EH (cell line): ENCODE measurements at regions not wholly inside any gene's neighbourhood (a gene's known extent, or its start where the extent isn't known, plus 50 kb on each side); places are given as distances from the start of the nearest gene placed in this dataset.
A peak's percentile ranks its signal among the peaks of the same experiment; 100 is the strongest.
"Not testable (repeated sequence)": the region's sequence is repeated elsewhere in the genome, so short reads cannot be mapped to it uniquely, and the experiment has no call there.

Source experiments
- DNase-seq: peaks from one replicate; pipeline ENCODE4 v3.0.0-alpha.2; 2015; ENCODE audit warnings: low read depth

GRCh38 chr16:72729552-72729951 lies 318.4 kb downstream of the ZFHX3 start:
- not testable (repeated sequence) for DNase-seq

- DNase-seq, result no peak
Observed at GRCh38 chr16:72728516-72728915, 319.4 kb downstream of the ZFHX3 start.

GRCh38 chr16:72727565-72727964 lies 320.4 kb downstream of the ZFHX3 start:
- no peak for DNase-seq

GRCh38 chr16:72725643-72726042 lies 322.3 kb downstream of the ZFHX3 start:
- no peak for DNase-seq

- peak; percentile 45 for DNase-seq
Observed at GRCh38 chr16:72723781-72724180, 324.1 kb downstream of the ZFHX3 start.

GRCh38 chr16:72722552-72722951 lies 325.4 kb downstream of the ZFHX3 start:
- no peak for DNase-seq

GRCh38 chr16:72721981-72722380 lies 325.9 kb downstream of the ZFHX3 start:
- no peak for DNase-seq

GRCh38 chr16:72715267-72715666 lies 332.7 kb downstream of the ZFHX3 start:
- peak; percentile 24 for DNase-seq

- DNase-seq, result no peak
Observed at GRCh38 chr16:72711823-72712222, 336.1 kb downstream of the ZFHX3 start.

- no peak for DNase-seq
Observed at GRCh38 chr16:72705801-72706200, 342.1 kb downstream of the ZFHX3 start.

GRCh38 chr16:72704746-72705372 lies 343.1 kb downstream of the ZFHX3 start:
- DNase-seq, result no peak

GRCh38 chr16:72689851-72690250 lies 358.1 kb downstream of the ZFHX3 start:
- DNase-seq, result peak; percentile 3

- DNase-seq, result no peak
Observed at GRCh38 chr16:72680732-72681131, 367.2 kb downstream of the ZFHX3 start.

GRCh38 chr16:72679856-72680255 lies 368.1 kb downstream of the ZFHX3 start:
- DNase-seq, result no peak

GRCh38 chr16:72677662-72678447 lies 370.1 kb downstream of the ZFHX3 start:
- peak; percentile 59 for DNase-seq

GRCh38 chr16:72673118-72673517 lies 374.8 kb downstream of the ZFHX3 start:
- no peak for DNase-seq

GRCh38 chr16:72666267-72666666 lies 381.7 kb downstream of the ZFHX3 start:
- peak; percentile 22 for DNase-seq

- DNase-seq, result no peak
Observed at GRCh38 chr16:72665701-72666100, 382.2 kb downstream of the ZFHX3 start.

- DNase-seq, result peak; percentile 100
Observed at GRCh38 chr16:72664509-72665408, 383.2 kb downstream of the ZFHX3 start.

GRCh38 chr16:72664056-72664508 lies 383.8 kb downstream of the ZFHX3 start:
- peak; percentile 22 for DNase-seq

GRCh38 chr16:72658888-72659717 lies 388.8 kb downstream of the ZFHX3 start:
- peak; percentile 45 for DNase-seq

GRCh38 chr16:72657791-72658190 lies 390.1 kb downstream of the ZFHX3 start:
- no peak for DNase-seq
